NCI-H524 treated with DMSO at 0.1 percent for 48 hours (cell line): ENCODE measurements at regions not wholly inside any gene's neighbourhood (a gene's known extent, or its start where the extent isn't known, plus 50 kb on each side); places are given as distances from the start of the nearest gene placed in this dataset.

Source experiments
- DNase-seq: peaks from one replicate; lab custom pipeline; 2025; lab: John Stamatoyannopoulos, UW

DNA sequence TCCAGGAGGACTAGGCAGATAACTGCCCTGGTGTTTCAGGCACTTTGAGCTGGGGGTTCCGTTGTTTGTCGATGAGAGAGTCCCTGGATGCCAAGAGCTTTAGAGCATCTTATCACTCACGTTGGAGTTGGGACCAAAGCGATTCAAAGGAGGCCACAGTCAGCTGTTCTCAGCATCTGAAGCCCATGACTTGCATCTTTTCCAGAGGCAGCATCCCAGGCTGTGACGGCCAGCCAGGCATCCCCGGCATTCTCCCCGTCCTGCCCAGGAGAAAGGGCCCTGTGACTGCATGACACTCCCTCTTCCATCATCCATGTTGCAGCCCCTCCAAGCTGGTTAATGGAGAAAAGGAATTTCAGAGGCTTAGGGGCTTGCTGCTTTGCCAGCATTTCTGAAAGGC, 520.3 kb downstream of the CDH26 start:
- no peak for DNase-seq

- DNase-seq = no peak
Observed at GRCh38 chr20:60480950-60481742, 522.9 kb downstream of the CDH26 start.

DNA sequence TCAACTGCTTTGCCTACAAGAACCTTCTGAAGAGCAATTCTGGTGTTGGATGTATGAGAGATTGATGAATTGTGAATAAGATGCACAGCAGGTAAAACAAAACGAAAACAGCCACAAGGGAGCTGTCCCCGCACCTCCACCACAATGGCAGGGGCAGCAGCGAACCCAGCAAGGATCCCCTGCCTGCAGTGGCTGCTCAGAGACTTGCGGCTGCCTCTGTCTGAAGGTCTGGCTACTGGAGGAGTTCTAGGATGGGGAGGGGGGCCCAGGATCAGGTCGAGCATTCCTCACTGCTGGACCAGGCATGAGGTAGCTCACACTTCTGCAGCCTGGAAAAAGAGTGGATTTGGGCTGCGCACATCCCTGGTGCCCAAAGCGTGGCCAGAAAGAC, 523.5 kb downstream of the CDH26 start:
- DNase-seq = no peak

- DNase-seq = no peak
Observed at GRCh38 chr20:60482221-60483008, 524.2 kb downstream of the CDH26 start.

DNA sequence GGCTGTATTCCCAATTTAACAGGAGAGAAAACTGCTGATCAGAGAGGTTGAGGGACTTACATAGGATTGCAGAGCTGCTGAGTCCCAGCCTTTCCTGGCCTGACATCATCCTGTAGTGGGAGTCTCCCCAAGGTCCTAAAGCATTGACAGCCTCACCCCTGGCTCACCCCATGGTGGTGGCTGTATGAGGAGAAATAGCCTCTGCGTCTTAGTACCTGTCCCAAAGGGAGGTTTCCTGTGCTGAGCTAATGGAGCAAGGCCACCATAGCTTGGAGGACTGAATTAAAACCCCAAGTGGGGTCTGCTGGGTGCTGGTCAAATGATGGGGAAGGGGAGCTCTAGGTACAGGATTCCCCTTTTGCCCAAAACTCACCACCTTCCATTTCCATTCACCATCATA, 525.1 kb downstream of the CDH26 start:
- no peak for DNase-seq

DNA sequence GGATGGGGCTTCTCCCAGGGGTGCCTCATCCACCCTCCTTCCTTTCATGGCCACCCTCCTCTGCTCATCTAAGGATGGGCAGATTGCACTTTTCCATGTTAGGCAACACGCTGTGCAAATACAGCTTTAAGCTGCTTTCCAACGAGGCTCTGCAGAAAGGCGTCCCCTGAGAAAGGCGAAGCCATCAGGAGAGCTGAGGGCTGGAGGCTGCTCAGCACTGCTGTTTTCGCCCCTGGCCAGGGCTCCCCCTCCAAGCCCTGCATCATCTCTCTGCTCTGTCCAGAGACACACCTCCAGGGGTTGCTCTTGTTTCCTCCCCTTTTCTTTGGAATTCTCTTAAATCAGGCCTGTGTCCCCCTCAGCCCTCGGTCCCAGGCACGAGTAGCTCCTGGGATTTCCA, 526.1 kb downstream of the CDH26 start:
- no peak for DNase-seq

DNA sequence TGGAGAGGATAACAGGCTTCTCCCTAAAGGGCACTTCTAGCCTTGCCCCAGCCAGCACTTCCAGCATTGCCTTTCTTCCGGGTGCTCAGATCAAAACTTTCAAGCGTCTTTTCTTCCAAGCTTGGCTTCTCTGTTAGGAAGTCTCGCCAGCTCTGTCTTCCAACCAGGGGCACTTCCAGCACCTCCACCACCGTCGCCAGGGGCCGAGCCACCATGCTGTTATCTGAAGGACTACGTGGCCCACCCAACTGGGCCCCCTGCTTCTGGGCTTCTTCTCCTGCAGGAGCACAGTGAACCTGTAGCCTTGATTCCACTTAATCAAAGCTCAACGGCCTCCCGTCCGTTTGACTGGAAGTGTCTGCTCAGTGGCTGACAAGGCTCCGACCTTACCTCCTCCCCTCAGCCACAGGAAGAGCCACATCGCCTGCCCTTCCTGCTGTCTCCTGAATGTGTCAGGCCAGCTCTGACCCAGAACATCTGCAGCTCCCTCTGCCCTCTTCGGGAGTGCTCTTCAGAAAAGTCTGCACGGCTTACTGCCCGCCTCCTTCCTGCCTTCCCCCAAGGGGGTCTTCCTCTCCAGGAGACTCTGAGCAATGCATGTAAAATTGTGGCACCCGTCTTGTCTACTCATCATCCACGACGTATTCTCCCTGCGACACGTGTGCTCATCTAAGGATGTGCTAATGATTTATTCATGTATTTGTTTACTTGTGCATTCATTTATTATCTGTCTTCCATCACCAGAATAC, 527.0 kb downstream of the CDH26 start:
- DNase-seq = no peak

- no peak for DNase-seq
Observed at GRCh38 chr20:60486315-60486714, 528.1 kb downstream of the CDH26 start.

DNA sequence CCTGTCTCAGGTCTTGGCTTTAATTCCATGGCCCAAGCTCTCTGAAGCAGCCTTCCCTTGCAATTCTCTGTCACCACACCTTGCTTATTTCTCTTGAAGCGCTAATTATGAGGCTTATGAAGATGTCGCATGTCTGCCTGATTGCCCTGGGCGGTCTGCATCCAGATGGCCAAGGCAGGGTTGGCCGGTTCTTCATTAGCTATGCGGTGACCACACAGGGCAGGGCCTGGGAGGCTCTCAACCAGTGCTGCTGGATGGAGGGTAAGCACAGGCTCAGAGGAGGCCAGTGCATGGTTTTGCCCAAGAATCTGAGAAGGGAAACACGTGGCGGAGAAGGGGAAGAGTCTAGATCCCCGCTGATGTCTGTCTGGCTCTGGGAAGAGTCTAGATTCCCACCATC, 528.7 kb downstream of the CDH26 start:
- DNase-seq = no peak

GRCh38 chr20:60490217-60491050, 532.2 kb downstream of the CDH26 start:
- no peak for DNase-seq

- DNase-seq = no peak
Observed at GRCh38 chr20:60491051-60491581, 532.9 kb downstream of the CDH26 start.

DNA sequence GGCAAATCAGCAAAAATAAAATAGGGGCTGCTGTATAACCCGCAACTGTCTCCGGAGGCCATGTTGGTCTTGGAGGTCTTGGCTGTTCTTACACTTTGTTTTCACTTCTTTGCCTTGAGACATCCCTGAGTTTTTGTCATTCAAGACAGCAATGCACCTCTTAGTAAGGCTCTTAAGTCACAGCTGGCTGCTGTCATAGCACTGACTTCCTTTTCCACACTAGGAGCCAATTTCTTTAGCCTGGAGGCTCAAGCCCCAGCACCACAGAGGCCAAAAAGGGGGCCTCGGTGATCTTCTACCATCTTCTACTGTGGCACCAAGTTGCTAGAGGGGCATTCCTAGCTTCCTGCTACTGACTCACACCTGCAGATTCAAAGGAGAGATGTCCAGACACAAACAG, 536.3 kb downstream of the CDH26 start:
- DNase-seq = no peak

DNA sequence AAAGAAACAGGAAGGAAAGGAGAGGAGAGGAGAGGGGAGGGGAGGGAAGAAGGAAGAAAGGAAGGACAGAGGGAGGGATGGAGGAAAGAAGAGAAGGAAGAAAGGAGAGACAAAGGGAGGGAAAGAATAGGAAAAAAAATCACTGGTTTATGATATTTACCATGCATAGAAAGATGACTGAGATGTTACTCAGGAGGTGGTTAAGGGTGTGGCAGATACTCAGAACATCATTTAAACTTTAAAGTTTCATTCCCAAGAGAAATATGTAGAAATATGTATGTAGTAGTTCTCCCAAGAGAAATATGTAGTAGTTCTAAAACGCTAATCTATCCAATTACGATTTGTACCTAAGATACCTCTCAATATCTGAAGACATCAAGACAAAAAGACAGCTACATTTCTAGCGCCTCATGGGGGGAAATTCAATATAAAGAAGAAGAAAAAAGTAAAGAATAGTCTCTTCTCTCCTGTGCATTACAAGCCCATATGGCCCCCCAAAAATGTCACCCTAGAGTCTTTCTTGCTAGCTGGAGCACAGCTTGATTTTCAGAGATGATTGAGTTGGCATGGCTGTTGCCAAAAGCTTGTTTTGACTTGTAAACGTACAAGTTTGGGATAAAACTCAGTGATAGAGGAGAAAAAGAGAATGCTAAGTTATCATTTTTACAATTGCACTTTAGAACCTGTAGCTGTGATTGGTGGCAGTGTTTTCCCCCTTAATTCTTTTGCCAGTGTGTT, 539.2 kb downstream of the CDH26 start:
- DNase-seq = no peak

DNA sequence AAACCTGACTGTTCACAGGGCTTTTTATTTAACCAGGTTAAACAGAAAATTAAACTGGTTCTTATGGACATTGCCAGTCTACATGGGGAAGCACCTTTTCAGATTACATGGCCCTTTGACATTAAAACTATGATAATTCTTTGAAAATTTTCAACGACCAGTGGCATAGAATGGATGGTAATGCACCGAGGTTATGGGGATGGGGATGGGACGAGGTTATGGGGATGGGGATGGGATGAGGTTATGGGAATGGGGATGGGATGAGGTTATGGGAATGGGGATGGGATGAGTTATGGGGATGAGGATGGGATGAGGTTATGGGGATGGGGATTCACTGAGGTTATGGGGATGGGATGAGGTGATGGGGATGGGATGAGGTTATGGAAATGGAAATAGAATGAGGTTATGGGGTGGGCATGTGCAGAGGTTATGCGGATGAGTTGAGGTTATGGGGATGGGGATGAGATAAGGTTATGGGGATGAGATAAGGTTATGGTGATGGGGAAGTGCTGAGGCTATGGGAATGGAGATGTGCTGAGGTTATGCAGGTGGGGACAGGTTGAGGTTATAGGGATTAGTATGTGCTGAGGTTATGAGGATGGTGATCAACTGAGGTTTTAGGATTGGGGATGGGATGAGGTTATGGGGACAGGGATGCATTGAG, 541.9 kb downstream of the CDH26 start:
- DNase-seq = no peak

GRCh38 chr20:60501048-60501447, 542.8 kb downstream of the CDH26 start:
- DNase-seq = no peak

GRCh38 chr20:60502881-60503280, 544.7 kb downstream of the CDH26 start:
- DNase-seq = no peak

DNA sequence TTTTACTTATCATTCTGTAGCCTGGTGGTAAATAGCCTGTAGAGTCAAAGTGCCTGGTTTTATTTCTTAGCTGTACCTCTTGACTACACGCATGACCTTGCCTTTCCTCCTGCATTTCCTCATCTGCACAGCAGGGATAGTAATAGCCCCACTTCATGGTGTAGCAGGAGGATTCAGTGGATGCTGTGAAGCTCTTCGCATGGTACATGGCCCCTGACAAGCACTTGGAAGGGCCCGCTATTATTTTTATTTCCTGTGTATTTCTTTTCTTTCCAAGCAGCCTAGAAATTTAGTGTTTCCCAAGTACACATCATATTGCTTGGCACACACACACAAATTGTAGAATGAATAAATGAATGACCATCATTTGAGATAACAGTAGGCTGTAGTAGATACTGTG, 547.2 kb downstream of the CDH26 start:
- DNase-seq = no peak

- no peak for DNase-seq
Observed at GRCh38 chr20:60506061-60506460, 547.8 kb downstream of the CDH26 start.

DNA sequence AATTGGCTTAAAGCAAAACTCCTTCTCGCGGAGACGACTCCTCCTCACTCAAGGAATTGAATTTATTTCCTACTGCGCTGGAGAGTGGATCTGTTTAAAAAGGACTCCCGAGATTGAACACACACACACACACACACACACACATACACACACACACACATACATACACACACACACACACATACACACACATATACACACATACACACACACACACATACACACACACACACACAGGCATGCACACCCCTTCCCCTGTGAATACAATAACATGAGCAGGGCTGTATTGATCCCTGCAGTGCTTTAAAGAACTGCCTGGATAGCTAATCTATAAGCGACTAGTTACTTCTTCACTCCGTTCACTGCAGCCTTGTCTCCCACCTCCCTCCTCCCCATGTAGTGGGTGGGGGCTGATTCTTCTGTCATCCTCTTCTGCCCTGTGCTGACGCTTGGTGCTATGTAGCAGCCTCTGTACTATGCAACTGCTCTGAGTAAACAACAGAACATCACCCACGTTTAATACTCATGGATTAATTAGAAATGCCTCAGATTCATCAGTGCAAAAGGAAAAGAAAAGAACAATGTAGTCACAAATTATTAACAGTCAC, 549.0 kb downstream of the CDH26 start:
- DNase-seq = no peak

GRCh38 chr20:60509407-60509806, 551.2 kb downstream of the CDH26 start:
- DNase-seq = no peak
